ENCODE measurements at regions not wholly inside any gene's neighbourhood (a gene's known extent, or its start where the extent isn't known, plus 50 kb on each side); places are given as distances from the start of the nearest gene placed in this dataset.
"Not testable (repeated sequence)": the region's sequence is repeated elsewhere in the genome, so short reads cannot be mapped to it uniquely, and the experiment has no call there.

GRCh38 chr12:61254225-61254624 lies 1006.0 kb upstream of the USP15 start (continued):
- TF ChIP-seq PRDM4 (tag by site-specific recombination; IDR thresholded peaks at IDR 0.05) (no peak), GLI4 (tag by site-specific recombination; IDR thresholded peaks at IDR 0.05) (no peak), ZNF239 (tag by site-specific recombination; IDR thresholded peaks at IDR 0.05) (no peak)

- TF ChIP-seq ZNF707 (tag by site-specific recombination; IDR thresholded peaks at IDR 0.05): peak; percentile 72
- POLR2A ChIA-PET; H3K27ac ChIP-seq (ENCODE audit: extremely low read depth, low read depth, low read length); H3K4me1 ChIP-seq (ENCODE audit: control insufficient read depth, insufficient read depth, low read length); H3K4me3 ChIP-seq (ENCODE audit: low read depth, low read length); H3K9me3 ChIP-seq (ENCODE audit: control insufficient read depth, insufficient read depth, low read depth, low read length); CTCF ChIA-PET; H3K36me3 ChIP-seq (ENCODE audit: control insufficient read depth in 2 of 2, insufficient read depth in 1 of 2, low read length in 2 of 2): not testable (repeated sequence)
Observed at GRCh38 chr12:61264294-61264693, 995.9 kb upstream of the USP15 start.

- POLR2A ChIA-PET: no interaction called here
- no peaks in the 10 kb centered on the region for H3K9me3 ChIP-seq (ENCODE audit: control insufficient read depth, insufficient read depth, low read depth, low read length)
Observed at GRCh38 chr12:61267474-61267873, 992.7 kb upstream of the USP15 start.

GRCh38 chr12:61272441-61272840 lies 987.8 kb upstream of the USP15 start:
- Histone ChIP-seq H3K4me1 (ENCODE audit: control insufficient read depth, insufficient read depth, low read length) (no peaks in the 10 kb centered on the region), H3K27ac (ENCODE audit: extremely low read depth, low read depth, low read length) (no peak overlapping the region), H3K4me3 (ENCODE audit: low read depth, low read length) (no peak overlapping the region), H3K36me3 (ENCODE audit: control insufficient read depth in 2 of 2, insufficient read depth in 1 of 2, low read length in 2 of 2) (no peaks in the 10 kb centered on the region), H3K9me3 (ENCODE audit: control insufficient read depth, insufficient read depth, low read depth, low read length) (no peaks in the 10 kb centered on the region)
- TF ChIP-seq SCRT1 (tag by site-specific recombination; IDR thresholded peaks at IDR 0.05; ENCODE audit: borderline replicate concordance) (no peak), ZNF335 (tag by site-specific recombination; conservative IDR thresholded peaks at IDR 0.05) (no peak), ZNF2 (tag by site-specific recombination; IDR thresholded peaks at IDR 0.05) (no peak), OSR2 (tag by site-specific recombination; IDR thresholded peaks at IDR 0.05) (no peak), ZBTB7A (tag by site-specific recombination; IDR thresholded peaks at IDR 0.05; ENCODE audit: low read depth) (no peak), ZNF707 (tag by site-specific recombination; IDR thresholded peaks at IDR 0.05) (no peak), ZNF133 (tag by site-specific recombination; IDR thresholded peaks at IDR 0.05) (no peak), SCRT2 (tag by site-specific recombination; IDR thresholded peaks at IDR 0.05) (no peak), ZNF510 (tag by site-specific recombination; IDR thresholded peaks at IDR 0.05; ENCODE audit: insufficient replicate concordance) (no peak), REST (tag by site-specific recombination; IDR thresholded peaks at IDR 0.05) (no peak), ZXDB (tag by site-specific recombination; IDR thresholded peaks at IDR 0.05) (no peak)
- ChIA-PET CTCF (no interaction called here), POLR2A (no interaction called here)

More at GRCh38 chr12:61267474-61267873, 992.7 kb upstream of the USP15 start:
- H3K4me1 ChIP-seq (ENCODE audit: control insufficient read depth, insufficient read depth, low read length): no peaks in the 10 kb centered on the region
- no peaks in the 10 kb centered on the region for H3K36me3 ChIP-seq (ENCODE audit: control insufficient read depth in 2 of 2, insufficient read depth in 1 of 2, low read length in 2 of 2)
- TF ChIP-seq ZNF266 (tag by site-specific recombination; IDR thresholded peaks at IDR 0.05; ENCODE audit: low read depth) (no peak), ZNF571 (tag by site-specific recombination; IDR thresholded peaks at IDR 0.05) (no peak)
- CTCF ChIA-PET: interaction anchor here (0.6 to 0.7 kb wide), 2 partner anchors 187 to 1483 kb away, joined by 3 read pairs; no protein-coding TSS in a partner anchor
- no peak overlapping the region for H3K27ac ChIP-seq (ENCODE audit: extremely low read depth, low read depth, low read length)
- no peak overlapping the region for H3K4me3 ChIP-seq (ENCODE audit: low read depth, low read length)

Data from HEK293 (cell line).